Naive thymus-derived CD4-positive, alpha-beta T cell (primary cell): ENCODE measurements at regions not wholly inside any gene's neighbourhood (a gene's known extent, or its start where the extent isn't known, plus 50 kb on each side); places are given as distances from the start of the nearest gene placed in this dataset.
A peak's percentile ranks its signal among the peaks of the same experiment; 100 is the strongest.

Experiments used
- ATAC-seq: fragments of 150-1000 bp; cut with Tn5 transposase; 2 replicates; pipeline ENCODE4 v1.10.0; 2021; ENCODE audit warnings: mild to moderate bottlenecking, moderate library complexity
- CTCF ChIA-PET: fragments of 350-600 bp; sonication (Branson Sonifier 250); formaldehyde crosslinking; loops from one replicate; lab custom pipeline; 2021; ENCODE audit warnings: antibody characterized with exemption; lab: Charles Lee
- POLR2A ChIA-PET: fragments of 350-600 bp; sonication (Branson Sonifier 250); formaldehyde crosslinking; loops from one replicate; lab custom pipeline; 2021; ENCODE audit warnings: antibody characterized with exemption, inconsistent platforms; lab: Charles Lee
- DNase-seq, 9 donors: peaks; one replicate each; pipeline versions ENCODE4 v3.0.0 to v3.0.0-alpha.2; 2020 to 2022; ENCODE audit warnings: mixed read lengths in 1 of 9
- H3K27ac ChIP-seq: one replicate; pipeline ENCODE4 v1.7.0; 2013; ENCODE audit warnings: mild to moderate bottlenecking, low read depth, low read length, moderate library complexity
- H3K27me3 ChIP-seq, 2 donors: one replicate each; pipeline ENCODE4 v1.7.0; 2013; ENCODE audit warnings: low read length in 2 of 2, mild to moderate bottlenecking in 2 of 2, moderate library complexity in 2 of 2; ENCODE audit not compliant: control insufficient read depth in 2 of 2, insufficient read depth in 2 of 2
- H3K36me3 ChIP-seq, 3 experiments: 1 replicate in 2 of 3; 2 replicates in 1 of 3; pipeline ENCODE4 v1.7.0; 2013; ENCODE audit warnings: low read length in 3 of 3, mild to moderate bottlenecking in 3 of 3, moderate library complexity in 1 of 3; ENCODE audit not compliant: insufficient read depth in 3 of 3, control insufficient read depth in 2 of 3
- H3K4me1 ChIP-seq, 2 donors: one replicate each; pipeline ENCODE4 v1.7.0; 2013; ENCODE audit warnings: low read length in 2 of 2, mild to moderate bottlenecking in 2 of 2, moderate library complexity in 1 of 2; ENCODE audit not compliant: control insufficient read depth in 2 of 2, insufficient read depth in 2 of 2
- H3K4me3 ChIP-seq: 2 replicates; pipeline ENCODE4 v1.7.0; 2013; ENCODE audit warnings: mild to moderate bottlenecking, low read length
- H3K9me3 ChIP-seq, 3 experiments: 1 replicate in 2 of 3; 2 replicates in 1 of 3; pipeline ENCODE4 v1.7.0; 2013; ENCODE audit warnings: low read length in 3 of 3; ENCODE audit not compliant: control insufficient read depth in 2 of 3
- H3K27ac Mint-ChIP-seq, 9 donors: one replicate each; pipeline ENCODE4 v1.8.0; 2020 to 2022; ENCODE audit warnings: mixed read lengths in 9 of 9, mild to moderate bottlenecking in 8 of 9, moderate library complexity in 5 of 9, inconsistent platforms in 2 of 9
- H3K27me3 Mint-ChIP-seq, 5 donors: one replicate each; pipeline ENCODE4 v1.8.0; 2021 to 2022; ENCODE audit warnings: mixed read lengths in 5 of 5, mild to moderate bottlenecking in 1 of 5
- H3K36me3 Mint-ChIP-seq, 5 donors: one replicate each; pipeline ENCODE4 v1.8.0; 2020 to 2022; ENCODE audit warnings: mixed read lengths in 5 of 5, mild to moderate bottlenecking in 3 of 5, inconsistent platforms in 1 of 5
- H3K4me1 Mint-ChIP-seq, 7 donors: one replicate each; pipeline ENCODE4 v1.8.0; 2020 to 2022; ENCODE audit warnings: mixed read lengths in 7 of 7, mild to moderate bottlenecking in 3 of 7, inconsistent platforms in 1 of 7
- H3K4me3 Mint-ChIP-seq, 10 donors: one replicate each; pipeline ENCODE4 v1.8.0; 2020 to 2022; ENCODE audit warnings: mild to moderate bottlenecking in 10 of 10, mixed read lengths in 10 of 10, moderate library complexity in 6 of 10, inconsistent platforms in 2 of 10
- H3K9me3 Mint-ChIP-seq, 11 donors: one replicate each; pipeline ENCODE4 v1.8.0; 2020 to 2022; ENCODE audit warnings: mixed read lengths in 11 of 11, mild to moderate bottlenecking in 4 of 11, inconsistent platforms in 1 of 11, moderate library complexity in 1 of 11
- intact Hi-C, 2 donors: fragments of 100-400 bp; cut with micrococcal nuclease; formaldehyde crosslinking; loops; one replicate each; pipeline ENCODE4 v1.15.1; 2023

DNA sequence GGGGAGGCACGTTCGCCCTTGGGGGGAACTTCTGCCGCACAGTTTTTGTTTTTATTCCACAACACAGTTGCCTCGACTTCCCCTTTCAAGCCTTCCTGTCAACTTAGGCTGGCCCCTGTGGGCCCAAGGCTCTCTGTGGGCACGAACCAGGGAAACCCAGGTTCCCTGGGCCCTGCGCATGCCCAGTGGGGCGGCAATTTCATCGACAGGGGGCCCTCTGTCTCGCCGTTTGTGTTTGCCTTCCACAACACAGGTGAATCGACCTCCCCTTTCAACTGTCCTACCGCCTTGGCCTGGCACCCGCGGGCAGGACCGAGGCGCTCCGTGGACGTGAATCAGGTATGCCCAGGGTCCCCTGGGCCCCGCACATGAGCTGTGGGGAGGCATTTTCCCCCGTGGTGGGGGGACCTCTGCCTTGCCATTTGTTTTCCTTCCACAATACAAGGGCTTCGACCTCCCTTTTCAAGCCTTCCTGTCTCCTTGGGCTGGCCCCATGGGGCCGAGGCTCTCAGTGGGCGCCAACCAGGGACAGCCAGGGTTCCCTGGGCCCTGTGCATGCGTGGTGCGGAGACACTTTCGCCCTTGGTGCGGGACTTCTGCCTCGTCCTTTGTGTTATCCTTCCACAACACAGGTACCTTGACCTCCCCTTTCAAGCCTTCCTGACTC, 354.0 kb downstream of the ALG10 start:
- H3K36me3 ChIP-seq = no peaks in the 10 kb centered on the region
- no peak overlapping the region for H3K27ac ChIP-seq
- H3K4me1 ChIP-seq = no peaks in the 10 kb centered on the region
- no peaks in the 10 kb centered on the region for H3K4me1 Mint-ChIP-seq
- H3K4me3 ChIP-seq = no peak overlapping the region
- peaks cover 0 to 54% (median 24%) of the 10 kb centered on the region in 11 donors for H3K9me3 Mint-ChIP-seq
- H3K4me3 Mint-ChIP-seq = no peak overlapping the region
- H3K27ac Mint-ChIP-seq = no peak overlapping the region
- ChIA-PET POLR2A (no interaction called here), CTCF (no interaction called here)
- peaks cover 0 to 6% (median 0%) of the 10 kb centered on the region in 5 donors for H3K36me3 Mint-ChIP-seq
- no peak for DNase-seq
- H3K27me3 ChIP-seq = no peaks in the 10 kb centered on the region
- ATAC-seq = no peak
- peaks cover 0 to 18% (median 0%) of the 10 kb centered on the region in 5 donors for H3K27me3 Mint-ChIP-seq
- peaks cover 0 to 91% (median 0%) of the 10 kb centered on the region in 3 experiments for H3K9me3 ChIP-seq
- intact Hi-C loops = no loop called here

DNA sequence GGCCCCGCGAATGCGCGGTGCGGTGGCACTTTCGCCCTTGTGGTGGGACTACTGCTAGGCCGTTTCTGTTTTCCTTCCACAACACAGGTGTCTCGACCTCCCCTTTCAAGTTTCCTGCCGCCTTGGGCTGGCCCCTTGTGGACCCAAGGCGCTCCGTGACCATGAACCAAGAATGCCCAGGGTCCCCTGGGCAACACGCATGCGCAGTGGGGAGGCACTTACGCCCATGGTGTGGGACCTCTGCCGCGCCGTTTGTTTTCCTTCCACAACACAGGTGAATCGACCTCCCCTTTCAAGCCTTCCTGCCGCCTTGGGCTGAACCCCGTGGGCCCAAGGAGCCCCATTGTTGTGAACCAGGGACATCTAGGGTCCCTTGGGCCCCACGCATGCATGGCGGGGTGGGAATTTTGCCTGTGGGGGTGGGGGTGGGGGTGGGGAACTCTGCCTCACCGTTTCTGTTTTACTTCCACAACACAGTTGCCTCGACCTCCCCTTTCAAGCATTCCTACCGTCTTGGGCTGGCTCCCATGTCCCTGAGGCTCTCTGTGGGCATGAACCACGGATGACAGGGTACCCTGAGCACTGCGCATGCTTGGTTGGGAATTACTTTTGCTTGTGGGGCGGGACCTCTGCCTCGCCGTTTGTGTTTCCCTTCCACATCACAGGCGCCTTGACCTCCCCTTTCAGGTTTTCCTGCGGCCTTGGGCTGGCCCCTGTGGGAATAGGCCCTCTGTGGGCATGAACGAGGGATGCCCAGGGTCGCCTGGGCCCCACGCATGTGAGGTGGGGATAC, 355.1 kb downstream of the ALG10 start:
- Histone ChIP-seq H3K9me3 (peaks cover 0 to 91% (median 0%) of the 10 kb centered on the region in 3 experiments), H3K4me1 (no peaks in the 10 kb centered on the region), H3K27ac (no peak overlapping the region), H3K36me3 (no peaks in the 10 kb centered on the region), H3K27me3 (no peaks in the 10 kb centered on the region), H3K4me3 (no peak overlapping the region)
- POLR2A ChIA-PET = no interaction called here
- no peak for ATAC-seq
- no peaks in the 10 kb centered on the region for H3K4me1 Mint-ChIP-seq
- peaks cover 0 to 5% (median 0%) of the 10 kb centered on the region in 5 donors for H3K36me3 Mint-ChIP-seq
- no peak overlapping the region for H3K27ac Mint-ChIP-seq
- CTCF ChIA-PET = no interaction called here
- intact Hi-C loops = no loop called here
- no peak for DNase-seq
- H3K4me3 Mint-ChIP-seq = no peak overlapping the region
- peaks cover 0 to 56% (median 21%) of the 10 kb centered on the region in 11 donors for H3K9me3 Mint-ChIP-seq
- H3K27me3 Mint-ChIP-seq = peaks cover 0 to 28% (median 0%) of the 10 kb centered on the region in 5 donors

DNA sequence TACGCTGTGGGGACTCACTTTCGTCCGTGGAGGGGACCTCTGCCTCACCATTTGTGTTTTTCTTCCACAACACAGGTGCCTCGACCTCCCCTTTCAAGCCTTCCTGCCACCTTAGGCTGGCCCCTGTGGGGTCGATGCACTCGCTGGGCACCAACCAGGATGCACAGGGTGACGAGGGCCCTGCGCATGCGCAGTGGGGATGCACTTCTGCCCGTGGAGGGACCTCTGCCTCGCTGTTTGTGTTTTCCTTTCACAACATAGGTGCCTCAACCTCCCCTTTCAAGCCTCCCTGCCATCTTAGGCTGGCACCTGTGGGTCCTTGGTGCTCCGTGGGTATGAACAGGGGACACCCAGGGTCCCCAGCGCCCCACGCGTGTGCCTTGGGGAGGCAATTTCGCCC, 356.8 kb downstream of the ALG10 start:
- H3K9me3 ChIP-seq = peaks cover 0 to 79% (median 0%) of the 10 kb centered on the region in 3 experiments
- Mint-ChIP-seq H3K27ac (no peak overlapping the region), H3K27me3 (peaks cover 0 to 44% (median 0%) of the 10 kb centered on the region in 5 donors)

DNA sequence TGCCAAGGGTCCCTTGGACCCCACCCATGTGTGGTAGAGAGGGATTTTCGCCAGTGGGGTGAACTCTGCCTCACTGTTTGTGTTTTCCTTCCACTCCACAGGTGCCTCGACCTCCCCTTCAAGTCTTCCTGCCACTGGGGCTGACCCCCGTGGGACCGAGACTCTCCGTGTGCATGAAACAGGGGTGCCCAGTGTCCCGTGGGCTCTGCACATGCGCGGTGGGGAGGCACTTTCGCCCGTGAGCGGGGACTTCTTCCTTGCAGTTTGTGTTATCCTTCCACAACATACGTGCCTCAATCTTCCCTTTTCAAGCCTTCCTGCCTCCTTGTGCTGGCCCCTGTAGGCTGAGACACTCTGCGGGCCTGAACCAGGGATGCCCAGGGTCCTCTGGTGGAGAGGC, 362.4 kb downstream of the ALG10 start:
- CTCF ChIA-PET = no interaction called here
- peaks cover 0 to 7% (median 0%) of the 10 kb centered on the region in 5 donors for H3K36me3 Mint-ChIP-seq
- no peak for ATAC-seq
- Histone ChIP-seq H3K4me3 (no peak overlapping the region), H3K4me1 (no peaks in the 10 kb centered on the region), H3K27me3 (no peaks in the 10 kb centered on the region), H3K9me3 (peaks cover 0 to 61% (median 0%) of the 10 kb centered on the region in 3 experiments), H3K27ac (no peak overlapping the region), H3K36me3 (no peaks in the 10 kb centered on the region)
- DNase-seq = no peak
- H3K4me3 Mint-ChIP-seq = no peak overlapping the region
- H3K27ac Mint-ChIP-seq = no peak overlapping the region
- H3K9me3 Mint-ChIP-seq = peaks cover 0 to 54% (median 18%) of the 10 kb centered on the region in 11 donors
- H3K27me3 Mint-ChIP-seq = peaks cover 0 to 78% (median 0%) of the 10 kb centered on the region in 5 donors
- H3K4me1 Mint-ChIP-seq = peaks cover 0 to 5% (median 0%) of the 10 kb centered on the region in 7 donors
- intact Hi-C loops = no loop called here
- POLR2A ChIA-PET = no interaction called here

More for the DNA sequence above, 356.8 kb downstream of the ALG10 start:
- no peak for DNase-seq
- no peaks in the 10 kb centered on the region for H3K4me1 Mint-ChIP-seq
- ATAC-seq = no peak
- H3K27me3 ChIP-seq = no peaks in the 10 kb centered on the region
- H3K36me3 Mint-ChIP-seq = peaks cover 0 to 5% (median 0%) of the 10 kb centered on the region in 5 donors
- H3K9me3 Mint-ChIP-seq = peaks cover 0 to 59% (median 18%) of the 10 kb centered on the region in 11 donors
- H3K4me3 ChIP-seq = no peak overlapping the region
- CTCF ChIA-PET = no interaction called here
- H3K4me1 ChIP-seq = no peaks in the 10 kb centered on the region
- POLR2A ChIA-PET = no interaction called here
- H3K36me3 ChIP-seq = no peaks in the 10 kb centered on the region
- H3K27ac ChIP-seq = no peak overlapping the region
- intact Hi-C loops = no loop called here
- H3K4me3 Mint-ChIP-seq = no peak overlapping the region

DNA sequence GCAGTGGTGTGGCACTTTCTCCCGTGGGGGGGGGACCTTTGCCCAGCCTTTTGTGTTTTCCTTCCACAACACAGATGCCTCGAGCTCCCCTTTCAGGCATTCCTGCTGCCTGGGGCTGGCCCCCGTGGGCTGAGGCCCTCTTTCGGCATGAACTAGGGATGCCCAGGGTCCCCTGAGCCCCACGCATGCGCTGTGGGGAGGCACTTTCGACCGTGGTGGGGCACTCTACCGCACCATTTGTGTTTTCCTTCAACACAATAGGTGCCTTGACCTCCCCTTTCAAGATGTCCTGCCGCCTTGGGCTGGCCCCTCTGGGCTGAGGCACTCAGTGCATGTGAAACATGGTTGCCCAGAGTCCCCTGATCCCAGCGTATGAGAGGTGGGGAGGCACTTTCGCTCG, 363.7 kb downstream of the ALG10 start:
- H3K36me3 Mint-ChIP-seq = peaks cover 0 to 7% (median 0%) of the 10 kb centered on the region in 5 donors

DNA sequence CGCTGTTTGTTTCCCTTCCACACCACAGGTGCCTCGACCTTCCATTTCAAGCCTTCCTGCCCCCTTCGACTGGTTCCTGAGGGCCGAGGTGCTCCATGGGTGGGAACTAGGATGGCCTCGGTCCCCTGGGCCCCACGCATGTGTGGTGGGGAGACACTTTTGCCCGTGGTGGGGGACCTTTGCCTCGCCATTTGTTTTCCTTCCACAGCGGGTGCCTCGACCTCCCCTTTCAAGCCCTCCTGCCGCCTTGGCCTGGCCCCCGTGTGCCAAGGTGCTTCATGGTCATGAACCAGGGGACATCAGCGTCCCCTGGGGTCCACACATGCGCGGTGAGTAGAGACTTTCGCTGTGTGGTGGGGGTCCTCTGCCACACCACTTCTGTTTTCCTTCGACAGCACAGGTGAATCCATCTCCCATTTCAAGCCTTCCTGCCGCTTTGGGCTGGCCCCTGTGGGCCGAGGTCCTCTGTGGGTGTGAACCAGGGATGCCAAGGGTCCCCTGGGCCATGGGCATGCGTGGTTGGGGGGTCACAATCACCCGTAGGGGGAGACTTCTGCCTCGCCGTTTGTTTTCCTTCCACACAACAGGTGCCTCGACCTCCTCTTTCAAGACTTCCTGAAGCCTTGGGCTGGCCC, 364.4 kb downstream of the ALG10 start:
- H3K9me3 ChIP-seq = peaks cover 0 to 56% (median 0%) of the 10 kb centered on the region in 3 experiments
- ATAC-seq (no peak), DNase-seq (no peak)
- no peak overlapping the region for H3K4me3 ChIP-seq
- H3K36me3 ChIP-seq = no peaks in the 10 kb centered on the region
- no peaks in the 10 kb centered on the region for H3K27me3 ChIP-seq
- ChIA-PET POLR2A (no interaction called here), CTCF (no interaction called here)
- Mint-ChIP-seq H3K27ac (peak overlapping the region in 1 of 9 donors; percentile 8), H3K4me3 (no peak overlapping the region), H3K27me3 (peaks cover 0 to 80% (median 0%) of the 10 kb centered on the region in 5 donors), H3K36me3 (peaks cover 0 to 7% (median 0%) of the 10 kb centered on the region in 5 donors), H3K4me1 (peaks cover 0 to 5% (median 0%) of the 10 kb centered on the region in 7 donors), H3K9me3 (peaks cover 0 to 50% (median 16%) of the 10 kb centered on the region in 11 donors)
- intact Hi-C loops = no loop called here
- no peaks in the 10 kb centered on the region for H3K4me1 ChIP-seq
- no peak overlapping the region for H3K27ac ChIP-seq

More for the DNA sequence above, 363.7 kb downstream of the ALG10 start:
- Histone ChIP-seq H3K27me3 (no peaks in the 10 kb centered on the region), H3K9me3 (peaks cover 0 to 59% (median 0%) of the 10 kb centered on the region in 3 experiments), H3K27ac (no peak overlapping the region), H3K4me3 (no peak overlapping the region), H3K36me3 (no peaks in the 10 kb centered on the region), H3K4me1 (no peaks in the 10 kb centered on the region)
- H3K4me3 Mint-ChIP-seq = no peak overlapping the region
- intact Hi-C loops = no loop called here
- peaks cover 0 to 52% (median 15%) of the 10 kb centered on the region in 11 donors for H3K9me3 Mint-ChIP-seq
- POLR2A ChIA-PET = no interaction called here
- CTCF ChIA-PET = no interaction called here
- DNase-seq (no peak), ATAC-seq (no peak)
- H3K27ac Mint-ChIP-seq = no peak overlapping the region
- peaks cover 0 to 86% (median 0%) of the 10 kb centered on the region in 5 donors for H3K27me3 Mint-ChIP-seq
- H3K4me1 Mint-ChIP-seq = peaks cover 0 to 5% (median 0%) of the 10 kb centered on the region in 7 donors
